VCaP (cell line): ENCODE measurements at regions not wholly inside any gene's neighbourhood (a gene's known extent, or its start where the extent isn't known, plus 50 kb on each side); places are given as distances from the start of the nearest gene placed in this dataset.

Experiments
- H3K27ac ChIP-seq: fragments of 450-650 bp; 2 replicates; pipeline ENCODE4 v1.5.1; 2017
- CTCF ChIP-seq: fragments of 450-650 bp; conservative IDR thresholded peaks from 2 replicates; pipeline ENCODE4 v1.5.1; 2017; ENCODE audit warnings: mild to moderate bottlenecking, moderate library complexity

GRCh38 chr1:38138498-38139233 lies 92.1 kb upstream of the POU3F1 start:
- TF ChIP-seq CTCF, result no peak; the same call in 1 of the 2 replicates
- H3K27ac ChIP-seq, result peak overlapping the region; percentile 79

- no peak for TF ChIP-seq CTCF
- 0 out of 2 replicates have a peak overlapping the region, but pooled peaks have one; percentile 79 for H3K27ac ChIP-seq
Observed at GRCh38 chr1:38137164-38137563, 90.6 kb upstream of the POU3F1 start.

- H3K27ac ChIP-seq, result no peak overlapping the region
- no peak for TF ChIP-seq CTCF
Observed at GRCh38 chr1:38135625-38136414, 89.2 kb upstream of the POU3F1 start.

- H3K27ac ChIP-seq, result no peak overlapping the region
- no peak for TF ChIP-seq CTCF
Observed at GRCh38 chr1:38134294-38134755, 87.7 kb upstream of the POU3F1 start.

GRCh38 chr1:38133756-38134155 lies 87.2 kb upstream of the POU3F1 start:
- no peak overlapping the region for H3K27ac ChIP-seq
- no peak for TF ChIP-seq CTCF

- no peak overlapping the region for H3K27ac ChIP-seq
- TF ChIP-seq CTCF, result no peak
Observed at GRCh38 chr1:38133304-38133703, 86.7 kb upstream of the POU3F1 start.

- no peak overlapping the region for H3K27ac ChIP-seq
- TF ChIP-seq CTCF, result no peak
Observed at GRCh38 chr1:38132681-38133080, 86.1 kb upstream of the POU3F1 start.
